Activated B cell treated with CpG ODN at 0.5 μM for 24 hours (primary cell): ENCODE measurements at regions not wholly inside any gene's neighbourhood (a gene's known extent, or its start where the extent isn't known, plus 50 kb on each side); places are given as distances from the start of the nearest gene placed in this dataset.
"Not testable (repeated sequence)": the region's sequence is repeated elsewhere in the genome, so short reads cannot be mapped to it uniquely, and the experiment has no call there.

ENCODE experiments used
- ATAC-seq: fragments of 200-7000 bp; cut with Tn5 transposase; one replicate; pipeline ENCODE4 v1.10.0; 2021; ENCODE audit warnings: low read depth, mild to moderate bottlenecking, moderate library complexity
- CTCF ChIA-PET: fragments of 350-600 bp; sonication (Branson Sonifier 250); formaldehyde crosslinking; loops from one replicate; lab custom pipeline; 2021; ENCODE audit warnings: antibody characterized with exemption; lab: Charles Lee
- POLR2A ChIA-PET: fragments of 350-600 bp; sonication (Branson Sonifier 250); formaldehyde crosslinking; loops from one replicate; lab custom pipeline; 2021; ENCODE audit warnings: antibody characterized with exemption; lab: Charles Lee
- DNase-seq: peaks from one replicate; pipeline ENCODE4 v3.0.0; 2022
- H3K27ac Mint-ChIP-seq: one replicate; pipeline ENCODE4 v1.8.0; 2020; ENCODE audit warnings: mixed read lengths
- H3K27me3 Mint-ChIP-seq: one replicate; pipeline ENCODE4 v1.8.0; 2021; ENCODE audit warnings: mixed read lengths
- H3K36me3 Mint-ChIP-seq: one replicate; pipeline ENCODE4 v1.8.0; 2021; ENCODE audit warnings: low read depth, mixed read lengths
- H3K4me1 Mint-ChIP-seq: one replicate; pipeline ENCODE4 v1.8.0; 2021; ENCODE audit warnings: mixed read lengths
- H3K4me3 Mint-ChIP-seq: one replicate; pipeline ENCODE4 v1.8.0; 2020; ENCODE audit warnings: mild to moderate bottlenecking, mixed read lengths
- H3K9me3 Mint-ChIP-seq: one replicate; pipeline ENCODE4 v1.8.0; 2020; ENCODE audit warnings: mixed read lengths
- CTCF ChIP-seq: fragments of 200-600 bp; IDR thresholded peaks from one replicate; pipeline ENCODE4 v1.8.0; 2022; ENCODE audit warnings: antibody characterized with exemption, mild to moderate bottlenecking
- intact Hi-C: fragments of 100-400 bp; cut with micrococcal nuclease; formaldehyde crosslinking; loops from one replicate; pipeline ENCODE4 v1.15.1; 2024

- CTCF ChIA-PET: no interaction called here
- Mint-ChIP-seq H3K4me1 (no peaks in the 10 kb centered on the region), H3K27me3 (no peaks in the 10 kb centered on the region), H3K9me3 (no peaks in the 10 kb centered on the region), H3K27ac (no peak overlapping the region), H3K36me3 (no peaks in the 10 kb centered on the region), H3K4me3 (no peak overlapping the region)
- no peak for DNase-seq
- intact Hi-C loops: no loop called here
- no peak for ATAC-seq
- POLR2A ChIA-PET: no interaction called here
- TF ChIP-seq CTCF: no peak
Measured at GRCh38 chr4:64766565-64766964, 357.3 kb upstream of the TECRL start.

GRCh38 chr4:64756016-64756415 lies 346.8 kb upstream of the TECRL start:
- Mint-ChIP-seq H3K36me3 (no peaks in the 10 kb centered on the region), H3K9me3 (peaks cover 14% of the 10 kb centered on the region), H3K4me1 (no peaks in the 10 kb centered on the region), H3K27me3 (no peaks in the 10 kb centered on the region), H3K27ac (no peak overlapping the region), H3K4me3 (no peak overlapping the region)
- TF ChIP-seq CTCF: no peak
- intact Hi-C loops: no loop called here
- POLR2A ChIA-PET: no interaction called here
- no peak for ATAC-seq
- CTCF ChIA-PET: no interaction called here
- no peak for DNase-seq

- H3K27me3 Mint-ChIP-seq: no peaks in the 10 kb centered on the region
- TF ChIP-seq CTCF: no peak
- no peak overlapping the region for H3K27ac Mint-ChIP-seq
- CTCF ChIA-PET: no interaction called here
- intact Hi-C loops: no loop called here
- no peaks in the 10 kb centered on the region for H3K36me3 Mint-ChIP-seq
- POLR2A ChIA-PET: no interaction called here
- H3K4me1 Mint-ChIP-seq: no peaks in the 10 kb centered on the region
- DNase-seq (no peak), ATAC-seq (no peak)
- H3K9me3 Mint-ChIP-seq: peaks cover 11% of the 10 kb centered on the region
- no peak overlapping the region for H3K4me3 Mint-ChIP-seq
Measured at GRCh38 chr4:64747919-64748715, 338.9 kb upstream of the TECRL start.

- Mint-ChIP-seq H3K27ac (no peak overlapping the region), H3K4me3 (no peak overlapping the region), H3K4me1 (no peaks in the 10 kb centered on the region), H3K27me3 (no peaks in the 10 kb centered on the region), H3K9me3 (peaks cover 11% of the 10 kb centered on the region), H3K36me3 (no peaks in the 10 kb centered on the region)
- no peak for ATAC-seq
- ChIA-PET CTCF (no interaction called here), POLR2A (no interaction called here)
- no peak for DNase-seq
- intact Hi-C loops: no loop called here
- TF ChIP-seq CTCF: no peak
Measured at GRCh38 chr4:64738240-64738639, 329.0 kb upstream of the TECRL start.

GRCh38 chr4:64737854-64738138 lies 328.5 kb upstream of the TECRL start:
- ATAC-seq, H3K4me1 Mint-ChIP-seq, H3K4me3 Mint-ChIP-seq, H3K36me3 Mint-ChIP-seq, CTCF ChIA-PET, H3K9me3 Mint-ChIP-seq, intact Hi-C loops, H3K27ac Mint-ChIP-seq, POLR2A ChIA-PET, DNase-seq, H3K27me3 Mint-ChIP-seq: not testable (repeated sequence)
